H1 (cell line): ENCODE measurements at regions not wholly inside any gene's neighbourhood (a gene's known extent, or its start where the extent isn't known, plus 50 kb on each side); places are given as distances from the start of the nearest gene placed in this dataset.

Source experiments
- CTCF ChIA-PET: fragments of 300-600 bp; sonication (Branson Sonifier 250); formaldehyde crosslinking; loops from one replicate; lab custom pipeline; 2021; ENCODE audit not compliant: partially characterized antibody; lab: Charles Lee
- POLR2A ChIA-PET: fragments of 300-600 bp; sonication (Branson Sonifier 250); formaldehyde crosslinking; loops from one replicate; lab custom pipeline; 2021; ENCODE audit warnings: inconsistent platforms; ENCODE audit not compliant: partially characterized antibody; lab: Charles Lee
- DNase-seq, 2 experiments: peaks; one replicate each; pipeline versions ENCODE4 v3.0.0 to v3.0.0-alpha.2; 2010 to 2022; ENCODE audit warnings: low spot score in 2 of 2, low read depth in 1 of 2, mixed read lengths in 1 of 2
- FAIRE-seq: peaks from 2 replicates; lab custom pipeline; 2011; peaks lifted over from hg19 to GRCh38; lab: Jason Lieb, UNC
- H2AFZ ChIP-seq: 2 replicates; pipeline ENCODE4 v1.8.1; 2012; ENCODE audit warnings: low read length, inconsistent platforms
- H2AK5ac ChIP-seq: 2 replicates; pipeline ENCODE4 v1.6.1; 2013; ENCODE audit warnings: low read depth, low read length
- H2BK120ac ChIP-seq: replicated peaks from 2 replicates; pipeline ENCODE3; 2013; ENCODE audit warnings: low read depth, low read length, inconsistent platforms
- H2BK12ac ChIP-seq: 2 replicates; pipeline ENCODE4 v1.6.1; 2013; ENCODE audit warnings: low read depth, low read length
- H2BK15ac ChIP-seq: 2 replicates; pipeline ENCODE4 v1.6.1; 2013; ENCODE audit warnings: low read length
- H2BK20ac ChIP-seq: 2 replicates; pipeline ENCODE4 v1.6.1; 2013; ENCODE audit warnings: low read length
- H2BK5ac ChIP-seq: 2 replicates; pipeline ENCODE4 v1.6.1; 2013; ENCODE audit warnings: low read depth, low read length
- H3K14ac ChIP-seq: 2 replicates; pipeline ENCODE4 v1.6.1; 2013; ENCODE audit warnings: inconsistent platforms; ENCODE audit not compliant: insufficient read length
- H3K18ac ChIP-seq: 2 replicates; pipeline ENCODE4 v1.6.1; 2013; ENCODE audit warnings: low read length; ENCODE audit errors: extremely low read depth
- H3K23ac ChIP-seq: 2 replicates; pipeline ENCODE4 v1.6.1; 2013; ENCODE audit warnings: inconsistent platforms; ENCODE audit not compliant: insufficient read length
- H3K23me2 ChIP-seq: 2 replicates; pipeline ENCODE4 v1.6.1; 2013; ENCODE audit warnings: low read depth, low read length
- H3K27ac ChIP-seq: 2 replicates; pipeline ENCODE4 v1.6.1; 2011; ENCODE audit warnings: low read depth, low read length, inconsistent platforms
- H3K27me3 ChIP-seq, 4 experiments: replicated peaks in 1 of 4; 1 replicate in 1 of 4; 2 replicates in 3 of 4; pipeline versions ENCODE4 v1.6.1 to v1.8.1; 2011 to 2013; ENCODE audit warnings: low read length in 3 of 4, mild to moderate bottlenecking in 3 of 4, inconsistent platforms in 2 of 4, mixed read lengths in 2 of 4, moderate library complexity in 1 of 4; ENCODE audit not compliant: control insufficient read depth in 3 of 4, insufficient read depth in 3 of 4; ENCODE audit errors: extremely low read depth in 1 of 4
- H3K36me3 ChIP-seq, 4 experiments: 2 replicates each; pipeline versions ENCODE4 v1.6.1 to v1.8.1; 2011 to 2013; ENCODE audit warnings: mild to moderate bottlenecking in 4 of 4, low read length in 3 of 4, moderate library complexity in 2 of 4, control low read depth in 1 of 4, inconsistent platforms in 1 of 4; ENCODE audit not compliant: insufficient read depth in 4 of 4, control insufficient read depth in 2 of 4
- H3K4ac ChIP-seq: replicated peaks from 2 replicates; pipeline ENCODE3; 2013; ENCODE audit warnings: low read length, low read depth, mixed read lengths, inconsistent platforms; ENCODE audit not compliant: insufficient read length
- H3K4me1 ChIP-seq, 4 experiments: replicated peaks in 1 of 4; 1 replicate in 1 of 4; 2 replicates in 3 of 4; pipeline versions ENCODE4 v1.6.1 to v1.8.1; 2011 to 2013; ENCODE audit warnings: low read length in 3 of 4, inconsistent platforms in 2 of 4, mixed read lengths in 1 of 4; ENCODE audit not compliant: insufficient read depth in 4 of 4, control insufficient read depth in 3 of 4
- H3K4me2 ChIP-seq, 2 experiments: 2 replicates each; pipeline versions ENCODE4 v1.6.1 to v1.8.1; 2011 to 2013; ENCODE audit warnings: low read depth in 2 of 2, low read length in 2 of 2, control low read depth in 1 of 2, inconsistent platforms in 1 of 2, mild to moderate bottlenecking in 1 of 2; ENCODE audit not compliant: insufficient read depth in 1 of 2
- H3K4me3 ChIP-seq, 4 experiments: fragments of 200-600, 300-600 bp in 1 of 4; sonication (generic), shearing (Covaris generic), sonication (Bioruptor Twin) in 1 of 4; 2 replicates each; pipeline versions ENCODE4 v1.5.1 to v1.8.1; 2011 to 2016; ENCODE audit warnings: low read length in 4 of 4, low read depth in 3 of 4, control low read depth in 2 of 4, inconsistent platforms in 2 of 4, mild to moderate bottlenecking in 2 of 4, mixed read lengths in 1 of 4, moderate library complexity in 1 of 4; ENCODE audit not compliant: insufficient read depth in 2 of 4; ENCODE audit errors: extremely low read depth in 1 of 4
- H3K56ac ChIP-seq: replicated peaks from 2 replicates; pipeline ENCODE3; 2013; ENCODE audit warnings: low read depth, mild to moderate bottlenecking, mixed read lengths, low read length, inconsistent platforms; ENCODE audit not compliant: insufficient read length
- H3K79me1 ChIP-seq: 2 replicates; pipeline ENCODE4 v1.6.1; 2013; ENCODE audit warnings: low read depth, low read length, control low read depth
- H3K79me2 ChIP-seq, 2 experiments: 2 replicates each; pipeline versions ENCODE4 v1.6.1 to v1.8.1; 2012 to 2013; ENCODE audit warnings: low read length in 2 of 2, mild to moderate bottlenecking in 2 of 2, inconsistent platforms in 1 of 2; ENCODE audit not compliant: insufficient read depth in 2 of 2, control insufficient read depth in 1 of 2
- H3K9ac ChIP-seq, 4 experiments: replicated peaks in 1 of 4; 1 replicate in 1 of 4; 2 replicates in 3 of 4; pipeline versions ENCODE4 v1.6.1 to v1.8.1; 2011 to 2013; ENCODE audit warnings: low read depth in 3 of 4, low read length in 3 of 4, control low read depth in 2 of 4, mild to moderate bottlenecking in 2 of 4, moderate library complexity in 2 of 4, inconsistent platforms in 1 of 4; ENCODE audit errors: extremely low read depth in 1 of 4
- H3K9me3 ChIP-seq, 2 experiments: 2 replicates each; pipeline versions ENCODE4 v1.6.1 to v1.8.1; 2012 to 2013; ENCODE audit warnings: mild to moderate bottlenecking in 2 of 2, moderate library complexity in 2 of 2, control low read depth in 1 of 2, inconsistent platforms in 1 of 2, low read depth in 1 of 2, low read length in 1 of 2, mixed read lengths in 1 of 2; ENCODE audit not compliant: insufficient read depth in 2 of 2
- H4K20me1 ChIP-seq, 2 experiments: replicated peaks in 1 of 2; 2 replicates each; pipeline versions ENCODE3 to v1.8.1; 2011 to 2013; ENCODE audit warnings: inconsistent platforms in 2 of 2, low read length in 2 of 2, mild to moderate bottlenecking in 1 of 2; ENCODE audit not compliant: insufficient read depth in 2 of 2, control insufficient read depth in 1 of 2
- H4K5ac ChIP-seq: 2 replicates; pipeline ENCODE4 v1.6.1; 2013; ENCODE audit warnings: low read length, low read depth, mixed read lengths, inconsistent platforms; ENCODE audit not compliant: insufficient read length
- H4K8ac ChIP-seq: 2 replicates; pipeline ENCODE4 v1.8.0; 2013; ENCODE audit warnings: mild to moderate bottlenecking, moderate library complexity, low read length, inconsistent platforms; ENCODE audit not compliant: insufficient read depth; ENCODE audit errors: extremely low read depth
- H4K91ac ChIP-seq: replicated peaks from 2 replicates; pipeline ENCODE3; 2013; ENCODE audit warnings: low read length, mixed read lengths, inconsistent platforms; ENCODE audit not compliant: insufficient read length
- BACH1 ChIP-seq: IDR thresholded peaks from 2 replicates; pipeline ENCODE4 v1.6.1; 2012; ENCODE audit warnings: low read length, improper control_type of control experiment
- GABPA ChIP-seq: IDR thresholded peaks from 2 replicates; pipeline ENCODE4 v1.6.1; 2011; ENCODE audit warnings: mild to moderate bottlenecking, low read length, moderate library complexity, borderline replicate concordance; ENCODE audit not compliant: insufficient read depth
- RBBP5 ChIP-seq: IDR thresholded peaks from 2 replicates; pipeline ENCODE4 v1.7.1; 2012; ENCODE audit warnings: low read depth, mild to moderate bottlenecking, inconsistent platforms, low read length, moderate library complexity, borderline replicate concordance
- RNF2 ChIP-seq: fragments of 200-900, 300-1000 bp; sonication (generic); IDR thresholded peaks from 2 replicates; pipeline ENCODE4 v1.7.1; 2016; ENCODE audit warnings: borderline replicate concordance, low read depth, mild to moderate bottlenecking, antibody characterized with exemption, low read length; ENCODE audit not compliant: poor library complexity, severe bottlenecking; ENCODE audit errors: missing control alignments
- USF2 ChIP-seq: IDR thresholded peaks from 2 replicates; pipeline ENCODE4 v1.6.1; 2011; ENCODE audit warnings: low read length, improper control_type of control experiment
- YY1 ChIP-seq: IDR thresholded peaks from 2 replicates; pipeline ENCODE4 v1.6.1; 2011; ENCODE audit warnings: low read depth, mild to moderate bottlenecking, low read length
- WGBS, 2 experiments: shearing (Covaris generic) in 1 of 2; methylation state at CpG; one replicate each; pipeline versions ENCODE4 v1.1.6 to v1.1.7; 2013 to 2015; ENCODE audit warnings: low lambda C conversion rate in 2 of 2, mixed read lengths in 2 of 2, inconsistent platforms in 1 of 2, low coverage in 1 of 2, missing lambda C conversion rate in 1 of 2; ENCODE audit not compliant: insufficient replicate concordance in 2 of 2, insufficient coverage in 1 of 2, insufficient read length in 1 of 2; ENCODE audit errors: extremely low coverage in 1 of 2, missing lambda C conversion rate in 1 of 2; 5-methylcytosine and 5-hydroxymethylcytosine counted together

GRCh38 chr16:6678586-6678985, 654.1 kb upstream of the RBFOX1 start:
- no peak overlapping the region for H3K23ac ChIP-seq
- H2BK12ac ChIP-seq, result no peak overlapping the region
- no peak overlapping the region for H3K14ac ChIP-seq
- H2BK15ac ChIP-seq, result no peak overlapping the region
- H3K79me2 ChIP-seq, result no peaks in the 10 kb centered on the region
- no peaks in the 10 kb centered on the region for H3K27me3 ChIP-seq
- H3K18ac ChIP-seq, result no peak overlapping the region
- H3K36me3 ChIP-seq, result no peaks in the 10 kb centered on the region
- no peak overlapping the region for H3K27ac ChIP-seq
- no peak overlapping the region for H3K4me2 ChIP-seq
- no peak overlapping the region for H2AK5ac ChIP-seq
- H3K23me2 ChIP-seq, result no peaks in the 10 kb centered on the region
- no peak overlapping the region for H3K4me3 ChIP-seq
- H3K9me3 ChIP-seq, result no peaks in the 10 kb centered on the region
- POLR2A ChIA-PET, result no interaction called here
- H4K8ac ChIP-seq, result no peak overlapping the region
- H4K91ac ChIP-seq, result no peak overlapping the region
- H2BK120ac ChIP-seq, result no peak overlapping the region
- H3K4me1 ChIP-seq, result peaks cover 0 to 2% (median 0%) of the 10 kb centered on the region in 4 experiments; a peak in 1 of 7 replicates
- no peak overlapping the region for H2BK5ac ChIP-seq
- H3K4ac ChIP-seq, result no peak overlapping the region
- H4K5ac ChIP-seq, result no peak overlapping the region
- H3K56ac ChIP-seq, result no peak overlapping the region
- DNase-seq, result no peak
- H4K20me1 ChIP-seq, result no peaks in the 10 kb centered on the region
- FAIRE-seq, result no peak
- H2BK20ac ChIP-seq, result no peak overlapping the region
- 68% methylated on average over 3 of the region's 3 CpGs; no CpG with 5 or more reads in 1 of the 2 experiments for WGBS, 2 experiments
- H3K79me1 ChIP-seq, result no peaks in the 10 kb centered on the region
- no peak overlapping the region for H3K9ac ChIP-seq
- no peak overlapping the region for H2AFZ ChIP-seq
- CTCF ChIA-PET, result no interaction called here
- no peak for TF ChIP-seq YY1
- TF ChIP-seq GABPA, result no peak
- no peak for TF ChIP-seq RBBP5
- no peak for TF ChIP-seq BACH1
- no peak for TF ChIP-seq RNF2
- TF ChIP-seq USF2, result no peak
